ENCODE measurements at regions not wholly inside any gene's neighbourhood (a gene's known extent, or its start where the extent isn't known, plus 50 kb on each side); places are given as distances from the start of the nearest gene placed in this dataset.

DNA sequence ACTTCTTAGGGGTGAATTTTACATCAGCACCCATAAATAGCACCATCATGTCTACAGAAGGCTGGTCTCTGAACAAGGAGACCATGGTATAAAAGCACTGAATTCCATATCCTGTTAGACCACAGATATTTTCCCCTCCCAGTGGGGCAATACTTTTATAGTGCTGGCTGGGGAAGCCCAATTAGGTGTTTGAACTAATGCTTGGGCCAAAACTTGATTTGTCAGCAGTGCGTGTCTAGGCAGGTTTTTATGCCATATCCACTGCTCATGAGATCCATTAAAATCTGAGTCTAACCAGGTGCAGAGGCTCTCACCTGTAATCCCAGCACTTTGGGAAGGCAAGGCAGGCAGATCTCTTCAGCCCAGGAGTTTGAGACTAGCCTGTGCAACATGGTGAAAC is 623.0 kb downstream of the NPHP4 start (continued):
- TF ChIP-seq, protein P1, sequence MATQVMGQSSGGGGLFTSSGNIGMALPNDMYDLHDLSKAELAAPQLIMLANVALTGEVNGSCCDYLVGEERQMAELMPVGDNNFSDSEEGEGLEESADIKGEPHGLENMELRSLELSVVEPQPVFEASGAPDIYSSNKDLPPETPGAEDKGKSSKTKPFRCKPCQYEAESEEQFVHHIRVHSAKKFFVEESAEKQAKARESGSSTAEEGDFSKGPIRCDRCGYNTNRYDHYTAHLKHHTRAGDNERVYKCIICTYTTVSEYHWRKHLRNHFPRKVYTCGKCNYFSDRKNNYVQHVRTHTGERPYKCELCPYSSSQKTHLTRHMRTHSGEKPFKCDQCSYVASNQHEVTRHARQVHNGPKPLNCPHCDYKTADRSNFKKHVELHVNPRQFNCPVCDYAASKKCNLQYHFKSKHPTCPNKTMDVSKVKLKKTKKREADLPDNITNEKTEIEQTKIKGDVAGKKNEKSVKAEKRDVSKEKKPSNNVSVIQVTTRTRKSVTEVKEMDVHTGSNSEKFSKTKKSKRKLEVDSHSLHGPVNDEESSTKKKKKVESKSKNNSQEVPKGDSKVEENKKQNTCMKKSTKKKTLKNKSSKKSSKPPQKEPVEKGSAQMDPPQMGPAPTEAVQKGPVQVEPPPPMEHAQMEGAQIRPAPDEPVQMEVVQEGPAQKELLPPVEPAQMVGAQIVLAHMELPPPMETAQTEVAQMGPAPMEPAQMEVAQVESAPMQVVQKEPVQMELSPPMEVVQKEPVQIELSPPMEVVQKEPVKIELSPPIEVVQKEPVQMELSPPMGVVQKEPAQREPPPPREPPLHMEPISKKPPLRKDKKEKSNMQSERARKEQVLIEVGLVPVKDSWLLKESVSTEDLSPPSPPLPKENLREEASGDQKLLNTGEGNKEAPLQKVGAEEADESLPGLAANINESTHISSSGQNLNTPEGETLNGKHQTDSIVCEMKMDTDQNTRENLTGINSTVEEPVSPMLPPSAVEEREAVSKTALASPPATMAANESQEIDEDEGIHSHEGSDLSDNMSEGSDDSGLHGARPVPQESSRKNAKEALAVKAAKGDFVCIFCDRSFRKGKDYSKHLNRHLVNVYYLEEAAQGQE (IDR thresholded peaks at IDR 0.05; ENCODE audit: unreplicated experiment) = no peak
- TF ChIP-seq, protein P2, sequence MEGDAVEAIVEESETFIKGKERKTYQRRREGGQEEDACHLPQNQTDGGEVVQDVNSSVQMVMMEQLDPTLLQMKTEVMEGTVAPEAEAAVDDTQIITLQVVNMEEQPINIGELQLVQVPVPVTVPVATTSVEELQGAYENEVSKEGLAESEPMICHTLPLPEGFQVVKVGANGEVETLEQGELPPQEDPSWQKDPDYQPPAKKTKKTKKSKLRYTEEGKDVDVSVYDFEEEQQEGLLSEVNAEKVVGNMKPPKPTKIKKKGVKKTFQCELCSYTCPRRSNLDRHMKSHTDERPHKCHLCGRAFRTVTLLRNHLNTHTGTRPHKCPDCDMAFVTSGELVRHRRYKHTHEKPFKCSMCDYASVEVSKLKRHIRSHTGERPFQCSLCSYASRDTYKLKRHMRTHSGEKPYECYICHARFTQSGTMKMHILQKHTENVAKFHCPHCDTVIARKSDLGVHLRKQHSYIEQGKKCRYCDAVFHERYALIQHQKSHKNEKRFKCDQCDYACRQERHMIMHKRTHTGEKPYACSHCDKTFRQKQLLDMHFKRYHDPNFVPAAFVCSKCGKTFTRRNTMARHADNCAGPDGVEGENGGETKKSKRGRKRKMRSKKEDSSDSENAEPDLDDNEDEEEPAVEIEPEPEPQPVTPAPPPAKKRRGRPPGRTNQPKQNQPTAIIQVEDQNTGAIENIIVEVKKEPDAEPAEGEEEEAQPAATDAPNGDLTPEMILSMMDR (conservative IDR thresholded peaks at IDR 0.05; ENCODE audit: low read depth in 2 of 2) = no peak
- no peak for TF ChIP-seq CREB1 (CRISPR knock-in tag; IDR thresholded peaks at IDR 0.05; ENCODE audit: low read depth)
- TF ChIP-seq EZH2phosphoT487 (IDR thresholded peaks at IDR 0.05; ENCODE audit: unreplicated experiment) = no peak
- TF ChIP-seq EZH2 (IDR thresholded peaks at IDR 0.05; ENCODE audit: low read depth, unreplicated experiment) = no peak

DNA sequence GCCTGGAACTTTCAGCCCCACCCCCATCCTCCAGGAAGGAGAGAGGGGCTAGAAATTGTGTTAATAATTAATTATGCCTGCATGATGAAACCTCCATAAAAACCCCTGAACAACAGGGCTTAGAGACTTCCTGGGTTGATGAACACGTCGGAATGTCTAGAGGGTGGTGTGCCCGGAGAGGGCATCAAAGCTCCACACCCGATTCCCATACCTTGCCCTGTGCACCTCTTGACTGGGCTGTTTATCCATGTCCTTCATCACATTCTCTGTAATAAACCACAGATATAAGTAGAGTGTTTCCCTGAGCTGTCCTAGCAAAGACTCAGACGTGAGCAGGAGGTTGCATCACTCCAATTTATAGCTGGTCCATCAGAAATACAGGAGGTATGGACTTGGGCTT is 624.0 kb downstream of the NPHP4 start:
- no peaks in the 10 kb centered on the region for H3K27me3 ChIP-seq (ENCODE audit: insufficient read depth)
- no peaks in the 10 kb centered on the region for H3K79me2 ChIP-seq (replicated peaks; ENCODE audit: insufficient read depth)
- no peaks in the 10 kb centered on the region for H3F3A ChIP-seq (replicated peaks; ENCODE audit: low read depth)
- H3K4me2 ChIP-seq = no peak overlapping the region
- Mint-ChIP-seq H3K4me1 (no peaks in the 10 kb centered on the region), H3K9me3 (peaks cover 34% of the 10 kb centered on the region), H3K27ac (no peak overlapping the region), H3K36me3 (ENCODE audit: low read depth) (0 out of 3 replicates have a peak, but pooled peaks cover 3% of the 10 kb centered on the region), H3K4me3 (no peak overlapping the region), H3K27me3 (ENCODE audit: insufficient read depth, low read depth, poor library complexity) (peaks cover 6% of the 10 kb centered on the region)
- ATAC-seq = no peak
- no peaks in the 10 kb centered on the region for H3K4me1 ChIP-seq (ENCODE audit: insufficient read depth)
- H3K36me3 ChIP-seq (ENCODE audit: insufficient read depth) = no peaks in the 10 kb centered on the region; the same call in 1 of the 2 replicates
- H3K4me3 ChIP-seq = no peak overlapping the region
- no peaks in the 10 kb centered on the region for H4K20me1 ChIP-seq (replicated peaks; ENCODE audit: insufficient read depth)
- H3K9me2 ChIP-seq (ENCODE audit: insufficient read depth) = no peaks in the 10 kb centered on the region
- no peak overlapping the region for H3K27ac ChIP-seq (ENCODE audit: low read depth)
- no peak for DNase-seq (ENCODE audit: low spot score)
- H2AFZ ChIP-seq = no peak overlapping the region
- no peak for TF ChIP-seq POLR2AphosphoS5 (IDR thresholded peaks at IDR 0.05; ENCODE audit: low read depth)
- no peak for TF ChIP-seq ZNF114 (CRISPR knock-in tag; IDR thresholded peaks at IDR 0.05)
- TF ChIP-seq CREB1 (CRISPR knock-in tag; IDR thresholded peaks at IDR 0.05; ENCODE audit: low read depth) = no peak
- TF ChIP-seq, protein P3, sequence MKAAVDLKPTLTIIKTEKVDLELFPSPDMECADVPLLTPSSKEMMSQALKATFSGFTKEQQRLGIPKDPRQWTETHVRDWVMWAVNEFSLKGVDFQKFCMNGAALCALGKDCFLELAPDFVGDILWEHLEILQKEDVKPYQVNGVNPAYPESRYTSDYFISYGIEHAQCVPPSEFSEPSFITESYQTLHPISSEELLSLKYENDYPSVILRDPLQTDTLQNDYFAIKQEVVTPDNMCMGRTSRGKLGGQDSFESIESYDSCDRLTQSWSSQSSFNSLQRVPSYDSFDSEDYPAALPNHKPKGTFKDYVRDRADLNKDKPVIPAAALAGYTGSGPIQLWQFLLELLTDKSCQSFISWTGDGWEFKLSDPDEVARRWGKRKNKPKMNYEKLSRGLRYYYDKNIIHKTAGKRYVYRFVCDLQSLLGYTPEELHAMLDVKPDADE (IDR thresholded peaks at IDR 0.05) = no peak
- TF ChIP-seq, protein P4, sequence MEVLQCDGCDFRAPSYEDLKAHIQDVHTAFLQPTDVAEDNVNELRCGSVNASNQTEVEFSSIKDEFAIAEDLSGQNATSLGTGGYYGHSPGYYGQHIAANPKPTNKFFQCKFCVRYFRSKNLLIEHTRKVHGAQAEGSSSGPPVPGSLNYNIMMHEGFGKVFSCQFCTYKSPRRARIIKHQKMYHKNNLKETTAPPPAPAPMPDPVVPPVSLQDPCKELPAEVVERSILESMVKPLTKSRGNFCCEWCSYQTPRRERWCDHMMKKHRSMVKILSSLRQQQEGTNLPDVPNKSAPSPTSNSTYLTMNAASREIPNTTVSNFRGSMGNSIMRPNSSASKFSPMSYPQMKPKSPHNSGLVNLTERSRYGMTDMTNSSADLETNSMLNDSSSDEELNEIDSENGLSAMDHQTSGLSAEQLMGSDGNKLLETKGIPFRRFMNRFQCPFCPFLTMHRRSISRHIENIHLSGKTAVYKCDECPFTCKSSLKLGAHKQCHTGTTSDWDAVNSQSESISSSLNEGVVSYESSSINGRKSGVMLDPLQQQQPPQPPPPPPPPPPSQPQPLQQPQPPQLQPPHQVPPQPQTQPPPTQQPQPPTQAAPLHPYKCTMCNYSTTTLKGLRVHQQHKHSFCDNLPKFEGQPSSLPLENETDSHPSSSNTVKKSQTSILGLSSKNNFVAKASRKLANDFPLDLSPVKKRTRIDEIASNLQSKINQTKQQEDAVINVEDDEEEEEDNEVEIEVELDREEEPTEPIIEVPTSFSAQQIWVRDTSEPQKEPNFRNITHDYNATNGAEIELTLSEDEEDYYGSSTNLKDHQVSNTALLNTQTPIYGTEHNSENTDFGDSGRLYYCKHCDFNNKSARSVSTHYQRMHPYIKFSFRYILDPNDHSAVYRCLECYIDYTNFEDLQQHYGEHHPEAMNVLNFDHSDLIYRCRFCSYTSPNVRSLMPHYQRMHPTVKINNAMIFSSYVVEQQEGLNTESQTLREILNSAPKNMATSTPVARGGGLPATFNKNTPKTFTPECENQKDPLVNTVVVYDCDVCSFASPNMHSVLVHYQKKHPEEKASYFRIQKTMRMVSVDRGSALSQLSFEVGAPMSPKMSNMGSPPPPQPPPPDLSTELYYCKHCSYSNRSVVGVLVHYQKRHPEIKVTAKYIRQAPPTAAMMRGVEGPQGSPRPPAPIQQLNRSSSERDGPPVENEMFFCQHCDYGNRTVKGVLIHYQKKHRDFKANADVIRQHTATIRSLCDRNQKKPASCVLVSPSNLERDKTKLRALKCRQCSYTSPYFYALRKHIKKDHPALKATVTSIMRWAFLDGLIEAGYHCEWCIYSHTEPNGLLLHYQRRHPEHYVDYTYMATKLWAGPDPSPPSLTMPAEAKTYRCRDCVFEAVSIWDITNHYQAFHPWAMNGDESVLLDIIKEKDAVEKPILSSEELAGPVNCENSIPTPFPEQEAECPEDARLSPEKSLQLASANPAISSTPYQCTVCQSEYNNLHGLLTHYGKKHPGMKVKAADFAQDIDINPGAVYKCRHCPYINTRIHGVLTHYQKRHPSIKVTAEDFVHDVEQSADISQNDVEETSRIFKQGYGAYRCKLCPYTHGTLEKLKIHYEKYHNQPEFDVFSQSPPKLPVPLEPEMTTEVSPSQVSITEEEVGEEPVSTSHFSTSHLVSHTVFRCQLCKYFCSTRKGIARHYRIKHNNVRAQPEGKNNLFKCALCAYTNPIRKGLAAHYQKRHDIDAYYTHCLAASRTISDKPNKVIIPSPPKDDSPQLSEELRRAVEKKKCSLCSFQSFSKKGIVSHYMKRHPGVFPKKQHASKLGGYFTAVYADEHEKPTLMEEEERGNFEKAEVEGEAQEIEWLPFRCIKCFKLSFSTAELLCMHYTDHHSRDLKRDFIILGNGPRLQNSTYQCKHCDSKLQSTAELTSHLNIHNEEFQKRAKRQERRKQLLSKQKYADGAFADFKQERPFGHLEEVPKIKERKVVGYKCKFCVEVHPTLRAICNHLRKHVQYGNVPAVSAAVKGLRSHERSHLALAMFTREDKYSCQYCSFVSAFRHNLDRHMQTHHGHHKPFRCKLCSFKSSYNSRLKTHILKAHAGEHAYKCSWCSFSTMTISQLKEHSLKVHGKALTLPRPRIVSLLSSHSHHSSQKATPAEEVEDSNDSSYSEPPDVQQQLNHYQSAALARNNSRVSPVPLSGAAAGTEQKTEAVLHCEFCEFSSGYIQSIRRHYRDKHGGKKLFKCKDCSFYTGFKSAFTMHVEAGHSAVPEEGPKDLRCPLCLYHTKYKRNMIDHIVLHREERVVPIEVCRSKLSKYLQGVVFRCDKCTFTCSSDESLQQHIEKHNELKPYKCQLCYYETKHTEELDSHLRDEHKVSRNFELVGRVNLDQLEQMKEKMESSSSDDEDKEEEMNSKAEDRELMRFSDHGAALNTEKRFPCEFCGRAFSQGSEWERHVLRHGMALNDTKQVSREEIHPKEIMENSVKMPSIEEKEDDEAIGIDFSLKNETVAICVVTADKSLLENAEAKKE (CRISPR knock-in tag; IDR thresholded peaks at IDR 0.05) = no peak
- no peak for TF ChIP-seq NANOG (IDR thresholded peaks at IDR 0.05; ENCODE audit: borderline replicate concordance)
- TF ChIP-seq, protein P2 (conservative IDR thresholded peaks at IDR 0.05; ENCODE audit: low read depth in 2 of 2) = no peak
- TF ChIP-seq EZH2 (IDR thresholded peaks at IDR 0.05; ENCODE audit: low read depth, unreplicated experiment) = no peak
